DMS 273 treated with DMSO at 0.1 percent for 48 hours (cell line): ENCODE measurements at regions not wholly inside any gene's neighbourhood (a gene's known extent, or its start where the extent isn't known, plus 50 kb on each side); places are given as distances from the start of the nearest gene placed in this dataset.
"Not testable (repeated sequence)": the region's sequence is repeated elsewhere in the genome, so short reads cannot be mapped to it uniquely, and the experiment has no call there.

ENCODE experiments used
- DNase-seq: peaks from one replicate; lab custom pipeline; 2025; lab: John Stamatoyannopoulos, UW

- no peak for DNase-seq
Observed at GRCh38 chr15:36075333-36075732, 504.1 kb upstream of the CDIN1 start.

- DNase-seq: no peak
Observed at GRCh38 chr15:36079021-36079420, 500.4 kb upstream of the CDIN1 start.

- DNase-seq: no peak
Observed at GRCh38 chr15:36080759-36081158, 498.7 kb upstream of the CDIN1 start.

- DNase-seq: no peak
Observed at GRCh38 chr15:36090286-36090946, 489.0 kb upstream of the CDIN1 start.

- peak; percentile 61 for DNase-seq
Observed at GRCh38 chr15:36106640-36107335, 472.6 kb upstream of the CDIN1 start.

GRCh38 chr15:36108541-36108940, 470.9 kb upstream of the CDIN1 start:
- DNase-seq: no peak

- no peak for DNase-seq
Observed at GRCh38 chr15:36109943-36110658, 469.3 kb upstream of the CDIN1 start.

GRCh38 chr15:36110659-36110993, 468.8 kb upstream of the CDIN1 start:
- no peak for DNase-seq

GRCh38 chr15:36117296-36117787, 462.1 kb upstream of the CDIN1 start:
- DNase-seq: no peak

- DNase-seq: no peak
Observed at GRCh38 chr15:36126194-36126593, 453.2 kb upstream of the CDIN1 start.

GRCh38 chr15:36130641-36131310, 448.6 kb upstream of the CDIN1 start:
- no peak for DNase-seq

- no peak for DNase-seq
Observed at GRCh38 chr15:36133742-36134141, 445.7 kb upstream of the CDIN1 start.

GRCh38 chr15:36136049-36136448, 443.4 kb upstream of the CDIN1 start:
- no peak for DNase-seq

- no peak for DNase-seq
Observed at GRCh38 chr15:36152936-36153335, 426.5 kb upstream of the CDIN1 start.

- no peak for DNase-seq
Observed at GRCh38 chr15:36156879-36157427, 422.5 kb upstream of the CDIN1 start.

- DNase-seq: no peak
Observed at GRCh38 chr15:36160351-36160750, 419.1 kb upstream of the CDIN1 start.

- DNase-seq: no peak
Observed at GRCh38 chr15:36161108-36161507, 418.3 kb upstream of the CDIN1 start.

- DNase-seq: no peak
Observed at GRCh38 chr15:36161771-36162212, 417.6 kb upstream of the CDIN1 start.

- DNase-seq: not testable (repeated sequence)
Observed at GRCh38 chr15:36163983-36164382, 415.4 kb upstream of the CDIN1 start.

GRCh38 chr15:36172955-36173354, 406.5 kb upstream of the CDIN1 start:
- DNase-seq: no peak

- no peak for DNase-seq
Observed at GRCh38 chr15:36175186-36175740, 404.2 kb upstream of the CDIN1 start.
